SKM-1 treated with dmso at 0.1 percent for 144 hours (cell line): ENCODE measurements at regions not wholly inside any gene's neighbourhood (a gene's known extent, or its start where the extent isn't known, plus 50 kb on each side); places are given as distances from the start of the nearest gene placed in this dataset.
"Not testable (repeated sequence)": the region's sequence is repeated elsewhere in the genome, so short reads cannot be mapped to it uniquely, and the experiment has no call there.

ENCODE experiments used
- DNase-seq: peaks from one replicate; lab custom pipeline; 2025; ENCODE audit not compliant: unreplicated experiment; lab: John Stamatoyannopoulos, UW

DNA sequence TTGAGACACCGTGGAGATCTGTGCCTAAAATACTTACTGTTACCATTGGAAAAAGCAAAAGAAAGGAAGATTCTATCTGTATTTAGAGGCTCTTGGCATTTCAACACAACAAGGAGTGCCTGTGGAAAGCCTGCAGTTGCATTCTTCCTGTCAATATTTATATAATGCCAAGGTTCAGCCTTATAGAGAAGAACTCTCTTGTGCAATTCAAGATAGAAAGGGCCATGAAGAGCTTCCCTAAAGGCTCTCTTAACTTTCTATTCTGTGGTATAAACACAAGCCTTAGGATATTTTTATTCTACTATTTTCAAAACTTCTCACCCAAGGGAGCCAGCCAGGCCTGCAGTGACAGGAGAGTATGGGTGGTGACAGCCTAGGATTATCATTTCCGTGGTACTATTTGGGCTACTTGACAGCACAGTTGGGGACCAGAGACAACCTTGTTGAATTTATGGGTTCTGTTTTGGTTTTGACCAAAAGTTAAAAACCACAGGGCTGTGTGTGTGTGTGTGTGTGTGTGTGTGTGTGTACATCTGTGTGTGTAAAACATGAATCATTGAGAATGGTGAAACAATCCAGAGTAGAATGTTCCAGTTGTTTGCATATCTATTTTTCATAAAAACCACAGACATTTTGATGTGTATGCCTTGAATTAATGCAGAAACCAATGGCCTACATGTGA, 700.9 kb upstream of the SLC35B3 start:
- no peak for DNase-seq

DNA sequence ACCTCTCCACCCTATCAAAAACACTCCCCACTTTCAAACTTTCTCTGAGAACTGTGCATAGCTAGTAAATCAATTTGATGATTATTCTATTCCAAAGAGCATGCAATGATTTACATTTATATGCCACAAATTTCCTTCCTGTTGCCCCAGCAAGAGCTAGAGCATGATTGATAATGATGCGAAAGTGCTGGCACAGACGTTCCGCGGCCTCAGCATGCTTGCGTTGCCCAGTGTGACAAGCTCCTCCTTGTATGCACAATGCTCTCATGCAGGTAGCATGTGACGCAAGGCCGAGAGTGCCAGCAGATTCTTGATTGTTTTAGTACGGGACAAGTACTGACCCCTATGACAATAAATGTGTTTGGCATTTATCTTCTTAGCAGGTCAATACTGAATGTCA, 696.3 kb upstream of the SLC35B3 start:
- no peak for DNase-seq

DNA sequence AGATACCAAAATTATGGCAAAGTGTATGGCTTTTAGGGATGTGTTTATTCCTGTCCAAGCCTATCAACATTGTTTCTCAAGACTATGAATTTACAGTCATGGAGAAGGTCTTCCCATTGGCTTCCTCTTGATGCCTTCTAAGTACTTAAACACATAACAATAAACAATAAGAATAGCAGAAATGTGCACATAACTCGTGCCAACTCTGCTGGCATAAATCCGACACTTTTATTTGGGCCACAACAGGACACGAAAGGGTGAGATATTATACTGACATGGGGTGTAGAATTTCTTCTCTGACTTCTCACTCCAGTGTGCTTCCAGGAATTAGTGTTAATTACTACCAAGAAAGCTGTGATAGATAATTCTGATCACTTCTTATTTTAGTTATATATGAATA, 695.9 kb upstream of the SLC35B3 start:
- DNase-seq = no peak

DNA sequence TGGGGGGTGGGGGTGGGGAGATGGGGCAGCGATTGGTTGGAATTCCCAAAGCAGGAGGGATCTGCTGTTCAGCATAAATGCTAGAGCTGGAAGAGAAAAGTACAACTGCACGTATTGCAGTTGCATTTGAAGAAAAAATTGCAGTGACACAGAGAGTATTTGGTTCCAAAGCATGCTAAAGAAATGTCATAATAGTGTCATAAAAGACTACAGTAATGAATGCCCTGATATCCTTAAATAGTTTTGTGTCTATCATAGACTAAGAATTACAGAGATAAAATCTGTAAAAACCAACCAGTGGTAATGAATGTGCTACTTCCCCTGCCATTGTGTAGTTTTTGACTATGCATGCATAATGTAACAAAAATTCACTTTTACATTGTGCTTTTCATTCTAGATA, 693.6 kb upstream of the SLC35B3 start:
- DNase-seq = no peak

DNA sequence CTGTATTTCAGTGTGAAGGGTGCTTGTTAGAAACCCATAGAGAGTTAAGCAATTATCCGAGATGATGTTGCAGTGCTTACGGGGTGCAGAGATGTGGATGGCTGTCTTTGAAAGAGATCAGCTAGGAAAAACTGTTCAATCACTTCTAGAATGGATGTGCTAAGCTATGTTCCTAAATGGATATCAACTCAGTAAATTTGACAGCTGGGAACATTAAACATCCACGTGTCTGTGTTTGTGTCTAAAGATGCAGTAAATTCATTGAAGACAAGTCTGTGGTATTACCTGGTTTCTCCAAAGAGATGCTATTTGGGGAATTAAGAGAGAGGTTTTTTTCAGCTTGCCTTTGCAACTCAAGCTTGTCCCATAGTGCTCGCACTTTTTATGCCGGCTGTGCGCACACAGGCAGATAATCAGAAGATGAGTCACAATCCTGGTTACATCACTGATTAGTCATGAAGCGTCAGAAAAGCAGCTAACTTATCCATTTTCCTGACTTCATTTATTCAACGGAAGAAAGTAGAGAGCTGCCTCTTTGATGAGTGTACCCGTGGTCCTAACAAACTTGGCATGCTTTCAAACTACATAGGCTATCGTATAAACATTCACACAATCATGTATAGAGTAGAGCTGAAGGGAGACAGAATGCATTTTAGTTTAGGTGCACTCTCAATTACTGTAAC, 691.7 kb upstream of the SLC35B3 start:
- no peak for DNase-seq

DNA sequence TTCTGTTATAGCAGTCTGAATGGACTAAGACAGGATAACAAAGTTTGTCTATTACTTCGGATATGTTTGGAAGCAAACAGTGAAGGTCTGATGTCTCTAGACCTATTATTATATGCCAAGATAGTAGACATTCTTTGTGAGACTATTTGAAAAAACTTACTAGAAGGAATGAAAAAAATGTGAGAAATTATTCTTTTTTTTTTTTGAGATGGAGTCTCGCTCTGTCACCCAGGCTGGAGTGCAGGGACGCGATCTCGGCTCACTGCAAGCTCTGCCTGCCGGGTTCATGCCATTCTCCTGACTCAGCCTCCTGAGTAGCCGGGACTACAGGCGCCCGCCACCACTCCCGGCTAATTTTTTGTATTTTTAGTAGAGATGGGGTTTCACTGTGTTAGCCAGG, 690.7 kb upstream of the SLC35B3 start:
- DNase-seq = not testable (repeated sequence)

DNA sequence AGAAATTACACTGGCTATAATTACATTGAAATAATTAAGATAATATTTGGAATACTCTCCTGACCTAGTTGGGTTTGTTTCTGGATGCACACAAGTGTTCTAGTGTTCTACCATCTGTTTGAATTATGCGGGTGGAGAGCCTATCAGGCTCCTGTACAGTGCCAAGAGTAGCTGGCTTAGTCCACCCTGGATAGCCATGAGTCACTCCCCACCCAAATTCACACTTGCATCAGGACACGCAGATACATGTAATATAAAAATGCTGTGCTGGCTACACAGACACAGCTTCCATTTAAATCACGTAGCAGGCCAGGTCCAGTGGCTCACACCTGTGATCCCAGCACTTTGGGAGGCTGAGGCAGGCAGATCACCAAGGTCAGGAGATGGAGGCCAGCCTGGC, 686.2 kb upstream of the SLC35B3 start:
- no peak for DNase-seq

DNA sequence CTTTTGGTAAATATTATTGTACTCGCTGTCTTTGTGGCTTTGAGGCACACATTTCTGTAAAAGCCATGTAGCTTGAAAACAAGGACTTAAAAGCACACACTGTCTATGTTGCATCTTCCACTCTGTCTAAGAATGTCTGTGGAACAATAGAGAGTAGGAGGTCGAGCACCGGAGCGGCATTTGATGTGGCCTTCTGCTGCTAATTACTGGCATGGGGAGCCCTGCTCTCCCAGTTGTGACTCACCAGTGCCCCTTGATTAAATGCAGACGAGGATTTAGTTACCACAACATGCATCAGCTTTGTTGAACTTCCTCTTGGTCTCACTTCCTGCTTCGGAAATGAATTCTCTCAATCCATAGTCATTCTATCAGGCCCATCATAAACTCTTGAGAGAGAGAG, 680.7 kb upstream of the SLC35B3 start:
- DNase-seq = no peak

DNA sequence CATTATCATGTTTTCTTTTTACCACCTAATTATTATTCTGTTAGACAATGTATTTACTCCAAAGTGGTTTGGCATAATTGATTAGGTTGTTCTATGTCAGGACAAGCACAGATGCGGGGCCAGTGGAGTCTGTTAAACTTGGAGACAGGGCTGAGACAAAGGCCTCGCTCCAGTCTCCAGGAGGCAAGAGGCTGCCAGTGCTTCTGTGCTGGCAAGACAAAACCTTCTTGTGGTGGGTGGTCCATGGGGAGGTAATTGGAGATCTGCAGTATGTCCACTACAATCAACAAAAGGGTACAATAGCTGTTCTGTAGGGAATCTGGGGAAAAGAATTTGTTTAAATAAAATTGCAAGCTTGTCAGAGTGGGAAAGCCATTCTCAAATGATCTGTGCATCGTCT, 677.2 kb upstream of the SLC35B3 start:
- no peak for DNase-seq

DNA sequence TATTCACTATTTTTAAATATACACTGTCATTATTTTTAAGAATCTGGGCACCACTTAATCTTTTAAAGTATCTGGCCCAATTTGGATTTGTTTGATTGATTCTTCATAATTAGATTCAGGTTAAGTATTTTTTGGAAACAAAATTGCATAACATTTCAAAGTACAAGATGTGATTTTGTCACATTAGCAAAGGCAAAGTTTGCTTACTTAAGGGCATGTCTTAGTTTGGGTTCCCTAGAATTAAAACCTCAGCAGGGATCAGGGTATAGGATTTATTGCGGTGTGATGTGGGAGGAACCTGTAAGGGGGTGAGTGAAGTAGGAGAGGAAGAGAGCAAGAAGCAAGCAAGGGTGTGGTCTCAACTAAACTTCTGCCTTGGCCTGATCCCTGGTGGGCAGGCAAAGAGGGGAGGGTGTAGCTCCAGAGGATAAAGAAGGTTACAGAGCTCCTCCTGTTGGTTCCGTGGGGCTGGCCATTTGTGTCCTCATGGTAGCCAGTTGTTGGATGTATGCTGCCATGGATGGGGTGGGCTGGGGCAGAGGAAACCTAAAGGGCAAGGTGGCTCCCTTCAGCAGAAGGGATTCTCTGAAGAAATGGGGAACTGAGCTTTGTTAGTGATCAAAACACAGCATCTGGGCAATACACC, 668.7 kb upstream of the SLC35B3 start:
- DNase-seq = no peak

DNA sequence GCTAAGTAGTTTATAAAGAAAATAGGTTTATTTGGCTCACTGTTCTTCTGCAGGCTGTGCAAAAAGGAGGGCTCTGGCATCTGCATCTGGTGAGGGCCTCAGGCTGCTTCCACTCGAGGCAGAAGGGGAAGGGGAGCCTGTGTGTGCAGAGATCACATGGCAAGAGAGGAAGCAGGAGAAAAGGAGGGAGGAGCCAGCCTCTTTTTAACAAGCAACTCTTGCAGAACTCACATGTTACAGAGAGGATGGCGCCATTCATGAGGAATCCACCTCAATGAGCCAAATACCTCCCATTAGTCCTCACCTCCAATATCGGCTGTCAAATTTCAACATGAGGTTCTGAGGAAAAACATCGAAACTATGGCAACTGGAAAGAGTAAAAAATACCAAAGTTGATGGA, 666.6 kb upstream of the SLC35B3 start:
- DNase-seq = no peak

DNA sequence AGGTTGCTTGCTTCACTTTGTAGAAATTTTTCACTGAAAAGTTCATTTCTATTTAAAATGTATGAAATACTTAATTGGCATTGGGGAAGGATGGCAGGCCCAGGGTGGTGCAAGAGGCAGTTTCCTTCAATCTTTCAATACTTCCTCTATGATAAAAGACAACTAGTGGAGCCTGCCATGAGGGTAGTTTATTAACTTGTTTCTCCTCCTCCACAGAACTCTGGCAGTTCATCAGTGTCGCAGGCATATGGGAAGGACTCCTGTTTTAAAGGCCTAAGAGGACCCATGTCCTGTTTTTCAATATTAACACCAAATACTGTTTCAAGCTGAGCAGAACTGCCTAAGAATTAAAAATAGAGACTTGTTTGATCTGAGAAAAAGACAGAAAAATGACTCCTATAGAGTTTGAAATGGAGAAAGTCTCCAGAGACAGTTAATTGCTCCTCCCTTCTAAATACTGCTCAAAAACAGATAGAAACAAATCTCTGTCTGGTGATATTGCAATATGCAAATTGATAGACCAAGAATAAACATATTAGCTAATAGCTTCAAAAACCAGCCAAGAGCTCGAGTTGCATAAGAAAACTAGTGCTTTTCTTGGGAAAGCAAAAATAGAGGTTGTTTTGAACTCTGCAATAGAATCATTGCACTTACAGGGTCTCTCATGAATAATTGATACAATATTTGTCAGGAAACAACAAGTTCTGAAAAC, 665.7 kb upstream of the SLC35B3 start:
- DNase-seq = no peak

DNA sequence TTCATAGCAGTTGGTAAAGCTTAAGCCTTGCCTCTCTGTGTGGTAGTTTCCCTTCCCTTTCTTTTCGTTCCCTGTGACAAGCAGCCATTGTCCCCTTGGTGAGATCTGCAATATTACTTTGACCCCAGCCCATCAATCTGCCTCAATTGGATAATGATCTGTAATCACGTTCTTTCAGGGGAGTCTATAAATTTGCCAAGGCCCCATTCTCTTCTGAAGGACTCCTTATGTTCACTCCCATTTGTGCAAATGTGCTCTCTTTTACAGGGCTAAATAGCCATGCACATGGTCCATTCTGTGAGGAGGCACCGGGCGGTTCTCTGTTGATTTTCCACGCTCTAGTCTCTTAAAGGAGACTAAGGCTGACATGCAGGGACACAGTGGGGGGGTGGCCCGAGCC, 660.4 kb upstream of the SLC35B3 start:
- no peak for DNase-seq

DNA sequence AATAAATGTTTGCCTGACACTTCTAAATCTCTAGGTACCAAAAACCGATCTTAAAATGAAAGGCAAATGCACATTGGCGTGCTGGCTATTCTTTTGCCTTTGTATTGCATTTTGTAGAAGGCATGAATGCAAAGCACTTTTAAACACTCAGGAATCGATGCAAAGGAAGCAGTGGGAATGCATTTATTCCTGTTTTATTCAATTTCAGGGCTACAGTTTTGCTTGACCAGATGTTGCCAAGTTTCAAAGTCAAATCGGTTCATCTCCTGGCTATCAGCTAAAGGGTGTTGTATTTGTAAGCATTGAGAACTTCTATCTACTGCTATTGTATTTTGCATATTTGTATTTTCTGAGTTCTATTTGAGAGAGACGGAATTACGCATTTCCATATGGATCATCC, 659.8 kb upstream of the SLC35B3 start:
- DNase-seq = no peak

DNA sequence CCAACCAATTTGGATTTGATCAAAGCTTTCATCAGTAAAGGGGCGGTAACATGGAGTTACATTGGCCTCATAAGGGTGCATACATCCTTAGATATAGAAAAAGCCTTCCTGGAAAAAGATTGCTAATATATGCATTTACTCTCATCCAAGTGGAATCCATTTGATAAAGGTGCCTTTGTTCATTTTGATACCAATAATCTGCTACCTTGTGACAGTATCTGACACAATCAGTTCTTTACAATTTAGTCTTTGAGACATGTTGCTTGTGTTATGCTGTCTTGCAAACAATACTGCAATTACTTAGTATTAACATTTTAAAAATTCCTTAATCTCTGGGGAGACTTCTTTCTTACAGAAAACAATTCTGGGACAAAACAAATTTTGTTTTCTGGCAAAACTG, 654.4 kb upstream of the SLC35B3 start:
- no peak for DNase-seq

DNA sequence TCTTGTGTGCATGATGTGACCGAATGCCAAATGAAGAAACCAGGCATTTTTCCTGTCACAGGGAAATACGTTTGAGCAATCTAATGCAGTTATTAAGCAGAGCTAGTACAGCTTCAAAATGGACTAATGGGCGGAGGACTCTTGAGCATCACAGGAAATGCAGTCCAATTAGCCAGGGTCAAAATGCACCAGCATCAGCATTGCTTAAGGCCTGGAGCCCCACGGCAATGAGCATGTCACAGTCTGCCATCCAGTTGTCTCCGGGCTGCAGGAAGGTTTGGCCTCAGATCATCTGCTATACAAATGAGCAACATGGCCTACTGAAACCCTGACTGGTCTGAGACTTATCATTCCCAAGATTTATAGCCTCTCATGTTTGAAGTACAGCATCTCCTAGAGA, 652.1 kb upstream of the SLC35B3 start:
- DNase-seq = no peak

DNA sequence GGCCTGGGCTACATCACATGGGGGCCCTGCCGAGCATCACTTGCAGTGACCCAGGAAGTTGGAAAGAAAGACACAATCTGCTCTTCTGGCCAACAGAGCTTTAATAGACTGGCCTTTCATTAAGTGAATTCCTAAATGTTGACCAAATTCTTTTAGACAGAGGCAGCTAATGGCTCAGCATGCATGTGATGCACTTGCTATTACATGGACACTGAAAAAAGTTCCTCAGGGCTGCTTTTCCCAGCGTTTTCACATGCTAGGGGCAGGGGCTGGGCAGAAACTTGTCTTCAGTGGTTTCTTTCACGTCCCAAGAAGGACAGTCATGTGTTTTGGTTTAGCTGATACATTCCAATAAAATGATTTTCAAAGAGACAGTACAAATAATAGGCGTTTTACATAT, 651.0 kb upstream of the SLC35B3 start:
- DNase-seq = no peak

DNA sequence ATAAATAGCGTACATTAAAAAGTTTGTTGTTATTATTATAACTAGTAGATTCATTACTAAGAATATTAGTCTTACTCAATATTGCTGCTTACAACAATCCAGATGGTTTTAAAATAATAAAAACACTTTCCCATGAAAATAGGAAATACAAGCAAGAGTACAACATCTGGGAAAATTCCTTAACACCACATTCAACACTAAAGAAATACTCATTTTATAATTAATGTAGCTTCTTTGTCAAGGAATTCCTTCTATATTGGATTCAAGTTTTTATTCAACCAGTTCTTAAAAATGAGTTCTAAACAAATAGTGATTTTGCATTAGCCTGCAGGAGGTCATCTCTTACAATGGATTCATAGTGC, 650.3 kb upstream of the SLC35B3 start:
- no peak for DNase-seq

DNA sequence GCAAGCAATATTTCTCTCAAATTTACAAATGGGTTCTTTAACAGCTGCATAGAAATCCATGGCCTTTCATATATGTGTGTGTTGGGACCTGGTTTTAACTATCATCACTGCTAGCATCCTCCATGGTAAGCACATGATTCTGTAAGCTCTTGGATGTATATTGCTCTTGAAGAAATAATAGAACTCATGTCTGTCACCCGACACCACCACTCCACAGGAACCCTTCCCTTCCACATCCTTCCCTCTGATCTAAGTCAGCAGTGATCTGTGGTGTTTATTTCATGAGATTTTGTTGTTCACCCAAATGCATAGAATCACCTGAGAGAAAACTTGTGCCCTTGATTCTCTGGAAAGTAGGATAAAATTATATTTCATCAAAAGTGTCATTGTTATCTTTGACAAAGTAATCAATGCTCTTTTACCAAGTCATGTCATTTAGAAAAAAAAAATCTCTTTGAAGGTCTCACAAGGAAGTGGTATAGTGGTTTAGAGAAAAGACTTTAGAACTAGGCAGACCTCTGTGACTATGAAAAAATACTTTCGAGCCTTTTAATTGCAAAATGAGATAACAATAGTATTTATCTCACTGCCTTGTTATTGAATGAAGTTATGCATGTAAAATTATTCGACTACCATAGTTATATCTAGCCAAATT, 649.8 kb upstream of the SLC35B3 start:
- DNase-seq = no peak

DNA sequence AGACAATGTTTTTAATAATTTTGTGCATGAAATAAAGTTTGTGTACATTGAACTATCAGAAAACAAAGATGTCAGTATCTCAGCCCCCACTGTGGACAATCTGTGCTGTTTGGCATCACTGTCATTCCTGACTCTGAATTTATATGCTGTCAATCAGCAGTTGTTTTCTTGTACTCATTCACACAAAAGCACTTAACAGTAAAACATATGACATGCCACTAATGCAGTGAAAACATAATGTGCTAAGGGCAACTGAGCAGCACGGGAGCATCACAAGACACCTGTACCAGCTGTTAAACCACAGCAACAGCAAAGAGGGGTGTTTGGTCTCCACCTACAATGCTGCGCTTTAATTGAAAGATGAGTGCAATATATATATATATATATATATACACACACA, 647.8 kb upstream of the SLC35B3 start:
- DNase-seq = no peak

DNA sequence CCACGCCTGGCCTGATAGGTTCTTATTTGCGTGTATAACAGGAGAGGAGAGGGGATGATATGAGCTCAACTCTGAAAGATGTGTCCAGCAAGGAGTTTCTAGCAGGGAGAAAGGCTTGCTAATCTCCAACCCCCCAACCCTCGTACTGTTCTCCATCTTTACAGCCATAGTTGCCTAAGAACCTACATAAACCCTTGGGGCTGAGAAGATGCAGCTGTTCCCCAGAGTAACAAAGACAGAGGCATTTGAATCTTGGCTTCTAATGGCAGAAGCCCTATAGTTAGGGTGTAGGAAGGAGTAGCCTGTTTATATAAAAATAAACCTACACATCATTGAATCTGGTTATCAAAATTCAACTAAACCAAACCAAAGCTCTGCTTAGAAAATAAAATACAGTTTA, 631.4 kb upstream of the SLC35B3 start:
- DNase-seq = no peak

DNA sequence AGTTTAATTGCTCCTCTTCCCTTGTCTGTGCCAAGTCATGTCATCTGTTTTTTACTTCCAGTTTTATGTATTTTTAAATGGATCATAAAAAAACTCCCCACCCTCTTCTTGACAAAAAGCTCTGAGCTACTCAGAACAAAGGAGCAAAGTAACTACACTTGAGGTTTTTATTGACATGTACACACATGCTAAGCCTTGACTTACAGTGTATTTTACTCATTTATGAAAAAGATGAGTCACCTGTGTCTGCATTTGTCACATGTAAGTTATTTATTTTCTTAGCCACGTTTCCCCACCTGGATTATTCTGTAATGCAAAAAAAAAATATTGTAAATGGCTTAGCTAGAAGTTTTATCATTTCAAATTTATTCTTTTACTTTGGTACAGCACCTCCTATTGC, 628.8 kb upstream of the SLC35B3 start:
- DNase-seq = no peak
